ENCODE measurements at regions not wholly inside any gene's neighbourhood (a gene's known extent, or its start where the extent isn't known, plus 50 kb on each side); places are given as distances from the start of the nearest gene placed in this dataset.

DNA sequence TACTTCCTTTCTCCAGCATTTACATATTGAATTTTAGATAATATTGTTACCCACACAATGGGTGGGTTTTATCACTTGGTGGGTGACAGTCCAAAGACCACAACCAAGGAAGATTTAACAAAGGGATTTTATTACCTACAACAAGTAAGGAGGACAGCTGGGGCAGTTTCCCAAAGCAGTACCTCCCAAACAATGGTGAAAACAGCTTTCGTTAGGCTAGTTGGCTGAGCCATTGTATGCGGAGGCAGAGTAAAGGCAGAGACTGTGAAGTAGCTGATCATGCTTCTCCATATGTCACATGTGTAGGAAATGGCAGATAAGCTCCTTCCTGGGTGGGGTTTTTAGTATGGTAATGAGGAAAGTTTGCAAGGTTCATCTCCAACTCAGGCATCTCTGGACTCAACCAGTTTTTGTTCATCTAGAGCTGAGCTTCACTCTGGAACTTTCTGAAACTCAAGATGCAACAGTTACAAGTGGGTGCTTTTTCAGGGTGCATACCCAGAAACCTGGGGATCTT lies 104.3 kb upstream of the PSMD7 start:
- DNase-seq (ENCODE audit: low read depth, low spot score) (no peak), FAIRE-seq (no peak)
- Histone ChIP-seq H3K36me3 (ENCODE audit: control insufficient read depth in 2 of 2, extremely low read depth in 1 of 2, insufficient read depth in 2 of 2, low read length in 2 of 2) (no peaks in the 10 kb centered on the region), H3K9ac (ENCODE audit: control insufficient read depth, extremely low read depth, insufficient read depth, low read length) (no peak overlapping the region), H4K20me1 (ENCODE audit: control insufficient read depth, extremely low read depth, insufficient read depth, low read length) (no peaks in the 10 kb centered on the region), H3K9me3 (ENCODE audit: control insufficient read depth, low read depth, low read length) (no peaks in the 10 kb centered on the region), H3K79me2 (ENCODE audit: control insufficient read depth, insufficient read depth, low read length) (no peaks in the 10 kb centered on the region), H3K4me3 (ENCODE audit: control insufficient read depth in 2 of 3, extremely low read depth in 1 of 3, insufficient read depth in 2 of 3, low read depth in 1 of 3, low read length in 3 of 3) (no peak overlapping the region), H3K9me1 (ENCODE audit: control insufficient read depth, extremely low read depth, insufficient read depth, low read length) (no peaks in the 10 kb centered on the region), H3K4me2 (ENCODE audit: control insufficient read depth, extremely low read depth, insufficient read depth, low read depth, low read length) (no peak overlapping the region), H3K27ac (ENCODE audit: control insufficient read depth, insufficient read depth, low read length) (no peak overlapping the region), H3K4me1 (ENCODE audit: control insufficient read depth, extremely low read depth, insufficient read depth, low read length) (no peaks in the 10 kb centered on the region), H2AFZ (ENCODE audit: control insufficient read depth, low read length) (no peak overlapping the region), H3K27me3 (ENCODE audit: control insufficient read depth, extremely low read depth, insufficient read depth, low read length) (no peaks in the 10 kb centered on the region)
- TF ChIP-seq, protein P1, sequence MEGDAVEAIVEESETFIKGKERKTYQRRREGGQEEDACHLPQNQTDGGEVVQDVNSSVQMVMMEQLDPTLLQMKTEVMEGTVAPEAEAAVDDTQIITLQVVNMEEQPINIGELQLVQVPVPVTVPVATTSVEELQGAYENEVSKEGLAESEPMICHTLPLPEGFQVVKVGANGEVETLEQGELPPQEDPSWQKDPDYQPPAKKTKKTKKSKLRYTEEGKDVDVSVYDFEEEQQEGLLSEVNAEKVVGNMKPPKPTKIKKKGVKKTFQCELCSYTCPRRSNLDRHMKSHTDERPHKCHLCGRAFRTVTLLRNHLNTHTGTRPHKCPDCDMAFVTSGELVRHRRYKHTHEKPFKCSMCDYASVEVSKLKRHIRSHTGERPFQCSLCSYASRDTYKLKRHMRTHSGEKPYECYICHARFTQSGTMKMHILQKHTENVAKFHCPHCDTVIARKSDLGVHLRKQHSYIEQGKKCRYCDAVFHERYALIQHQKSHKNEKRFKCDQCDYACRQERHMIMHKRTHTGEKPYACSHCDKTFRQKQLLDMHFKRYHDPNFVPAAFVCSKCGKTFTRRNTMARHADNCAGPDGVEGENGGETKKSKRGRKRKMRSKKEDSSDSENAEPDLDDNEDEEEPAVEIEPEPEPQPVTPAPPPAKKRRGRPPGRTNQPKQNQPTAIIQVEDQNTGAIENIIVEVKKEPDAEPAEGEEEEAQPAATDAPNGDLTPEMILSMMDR (optimal IDR thresholded peaks at IDR 0.05 in 1 of 3, IDR thresholded peaks at IDR 0.05 in 1 of 3, conservative IDR thresholded peaks at IDR 0.05 in 1 of 3; ENCODE audit: extremely low read depth in 1 of 3, insufficient read depth in 2 of 3, low read length in 3 of 3), result no peak
- TF ChIP-seq EZH2 (IDR thresholded peaks at IDR 0.05; ENCODE audit: low read length), result no peak
- dilution Hi-C loops (cut with MboI; ENCODE audit: extremely low pct_ligation_motif_present, low sequenced_read_pairs), result no loop called here

- no peak for DNase-seq (ENCODE audit: low read depth, low spot score)
- TF ChIP-seq EZH2 (IDR thresholded peaks at IDR 0.05; ENCODE audit: low read length), result no peak
- TF ChIP-seq, protein P1 (optimal IDR thresholded peaks at IDR 0.05 in 1 of 3, IDR thresholded peaks at IDR 0.05 in 1 of 3, conservative IDR thresholded peaks at IDR 0.05 in 1 of 3; ENCODE audit: extremely low read depth in 1 of 3, insufficient read depth in 2 of 3, low read length in 3 of 3), result no peak
- Histone ChIP-seq H4K20me1 (ENCODE audit: control insufficient read depth, extremely low read depth, insufficient read depth, low read length) (no peaks in the 10 kb centered on the region), H3K36me3 (ENCODE audit: control insufficient read depth in 2 of 2, extremely low read depth in 1 of 2, insufficient read depth in 2 of 2, low read length in 2 of 2) (no peaks in the 10 kb centered on the region), H2AFZ (ENCODE audit: control insufficient read depth, low read length) (no peak overlapping the region), H3K9me1 (ENCODE audit: control insufficient read depth, extremely low read depth, insufficient read depth, low read length) (no peaks in the 10 kb centered on the region), H3K9me3 (ENCODE audit: control insufficient read depth, low read depth, low read length) (no peaks in the 10 kb centered on the region), H3K4me2 (ENCODE audit: control insufficient read depth, extremely low read depth, insufficient read depth, low read depth, low read length) (no peak overlapping the region), H3K79me2 (ENCODE audit: control insufficient read depth, insufficient read depth, low read length) (no peaks in the 10 kb centered on the region), H3K27ac (ENCODE audit: control insufficient read depth, insufficient read depth, low read length) (no peak overlapping the region), H3K4me3 (ENCODE audit: control insufficient read depth in 2 of 3, extremely low read depth in 1 of 3, insufficient read depth in 2 of 3, low read depth in 1 of 3, low read length in 3 of 3) (no peak overlapping the region), H3K27me3 (ENCODE audit: control insufficient read depth, extremely low read depth, insufficient read depth, low read length) (no peaks in the 10 kb centered on the region), H3K4me1 (ENCODE audit: control insufficient read depth, extremely low read depth, insufficient read depth, low read length) (no peaks in the 10 kb centered on the region), H3K9ac (ENCODE audit: control insufficient read depth, extremely low read depth, insufficient read depth, low read length) (no peak overlapping the region)
- dilution Hi-C loops (cut with MboI; ENCODE audit: extremely low pct_ligation_motif_present, low sequenced_read_pairs), result no loop called here
- FAIRE-seq, result no peak
Observed at GRCh38 chr16:74190292-74190691, 106.3 kb upstream of the PSMD7 start.

All from keratinocyte (primary cell).